GM12874 (cell line): ENCODE measurements at regions not wholly inside any gene's neighbourhood (a gene's known extent, or its start where the extent isn't known, plus 50 kb on each side); places are given as distances from the start of the nearest gene placed in this dataset.

ENCODE experiments used
- TF ChIP-seq, protein P1 (sequence below): IDR thresholded peaks from 2 replicates; pipeline ENCODE4 v1.5.1; 2011; ENCODE audit warnings: low read depth, mild to moderate bottlenecking, control low read depth, low read length, moderate library complexity; ENCODE audit not compliant: insufficient read depth

DNA sequence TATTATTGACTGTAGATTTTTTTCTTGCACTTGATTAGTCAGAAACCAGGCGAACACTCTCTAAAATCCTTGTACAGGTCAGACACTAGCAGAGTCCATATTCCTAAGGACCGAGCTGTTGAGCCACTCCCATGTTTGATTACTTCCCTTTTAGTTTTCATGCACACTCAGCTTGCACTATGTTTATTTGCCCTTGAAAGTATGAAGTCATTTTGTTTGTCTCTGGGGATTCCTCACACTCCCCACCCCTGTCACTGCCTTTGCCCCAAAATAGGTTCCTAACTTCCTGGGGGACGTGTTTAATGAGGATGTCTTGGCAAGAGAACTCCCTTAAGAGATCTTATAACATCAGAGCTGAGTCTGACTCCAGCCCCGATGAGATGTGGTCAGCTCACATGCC is 182.1 kb downstream of the EVX1 start:
- TF ChIP-seq, protein P1, sequence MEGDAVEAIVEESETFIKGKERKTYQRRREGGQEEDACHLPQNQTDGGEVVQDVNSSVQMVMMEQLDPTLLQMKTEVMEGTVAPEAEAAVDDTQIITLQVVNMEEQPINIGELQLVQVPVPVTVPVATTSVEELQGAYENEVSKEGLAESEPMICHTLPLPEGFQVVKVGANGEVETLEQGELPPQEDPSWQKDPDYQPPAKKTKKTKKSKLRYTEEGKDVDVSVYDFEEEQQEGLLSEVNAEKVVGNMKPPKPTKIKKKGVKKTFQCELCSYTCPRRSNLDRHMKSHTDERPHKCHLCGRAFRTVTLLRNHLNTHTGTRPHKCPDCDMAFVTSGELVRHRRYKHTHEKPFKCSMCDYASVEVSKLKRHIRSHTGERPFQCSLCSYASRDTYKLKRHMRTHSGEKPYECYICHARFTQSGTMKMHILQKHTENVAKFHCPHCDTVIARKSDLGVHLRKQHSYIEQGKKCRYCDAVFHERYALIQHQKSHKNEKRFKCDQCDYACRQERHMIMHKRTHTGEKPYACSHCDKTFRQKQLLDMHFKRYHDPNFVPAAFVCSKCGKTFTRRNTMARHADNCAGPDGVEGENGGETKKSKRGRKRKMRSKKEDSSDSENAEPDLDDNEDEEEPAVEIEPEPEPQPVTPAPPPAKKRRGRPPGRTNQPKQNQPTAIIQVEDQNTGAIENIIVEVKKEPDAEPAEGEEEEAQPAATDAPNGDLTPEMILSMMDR: no peak

DNA sequence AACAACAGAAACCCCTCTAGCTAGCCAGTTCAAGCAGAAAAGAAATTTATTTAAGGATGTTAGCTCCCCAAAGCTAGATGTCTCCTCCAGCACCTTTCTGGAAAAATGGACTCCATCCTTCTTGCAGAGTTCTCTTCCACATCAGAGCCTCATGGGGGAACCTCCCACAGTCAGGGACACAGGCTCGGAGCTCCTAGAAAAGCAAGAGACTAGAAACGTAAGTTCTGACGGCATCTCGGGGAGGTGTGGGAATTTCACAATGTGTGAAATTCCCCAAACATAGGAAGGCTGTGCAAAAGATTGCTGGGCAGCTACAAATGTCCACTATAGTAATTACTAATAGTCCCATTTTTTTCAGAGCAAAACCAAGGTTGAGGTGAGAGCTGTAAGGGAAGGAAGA is 184.8 kb downstream of the EVX1 start:
- TF ChIP-seq, protein P1: no peak

DNA sequence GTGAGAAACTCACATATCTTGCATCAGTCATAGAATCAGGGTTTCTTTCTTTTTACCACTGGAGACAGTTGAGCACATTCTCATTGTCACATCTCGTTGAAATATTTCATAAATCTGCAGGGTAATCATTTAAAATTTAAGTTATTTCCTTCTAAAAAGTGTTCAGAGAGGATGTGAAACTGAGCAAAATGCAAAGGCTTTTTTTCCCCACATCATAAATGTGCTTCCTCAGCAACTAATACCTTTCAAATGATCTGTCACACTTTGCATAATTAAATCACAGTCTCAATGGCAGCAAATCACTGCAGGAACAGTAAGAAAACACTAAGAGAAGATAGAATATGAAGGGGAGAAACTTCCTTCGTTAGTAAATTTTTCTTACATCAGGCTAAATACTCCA is 187.5 kb downstream of the EVX1 start:
- TF ChIP-seq, protein P1: no peak

DNA sequence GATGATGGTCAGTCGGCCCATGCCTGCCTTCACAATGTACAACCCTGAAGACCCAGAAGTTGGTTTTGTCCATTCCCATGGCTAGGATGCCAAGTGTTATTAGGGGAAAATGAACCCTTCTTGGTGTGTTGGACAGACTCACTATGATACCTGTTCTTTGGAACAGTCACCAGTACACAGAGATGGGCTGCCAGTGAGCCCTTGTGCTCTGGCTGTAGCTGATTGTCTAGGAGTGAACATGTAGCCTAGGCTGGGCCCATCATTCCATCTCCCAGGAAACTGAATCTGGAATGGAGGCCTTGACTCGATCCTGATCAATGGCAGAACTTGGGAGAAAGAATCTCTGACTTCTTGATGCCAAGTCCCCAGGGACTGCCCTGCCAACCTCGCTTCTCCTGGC is 188.9 kb downstream of the EVX1 start:
- TF ChIP-seq, protein P1: no peak

DNA sequence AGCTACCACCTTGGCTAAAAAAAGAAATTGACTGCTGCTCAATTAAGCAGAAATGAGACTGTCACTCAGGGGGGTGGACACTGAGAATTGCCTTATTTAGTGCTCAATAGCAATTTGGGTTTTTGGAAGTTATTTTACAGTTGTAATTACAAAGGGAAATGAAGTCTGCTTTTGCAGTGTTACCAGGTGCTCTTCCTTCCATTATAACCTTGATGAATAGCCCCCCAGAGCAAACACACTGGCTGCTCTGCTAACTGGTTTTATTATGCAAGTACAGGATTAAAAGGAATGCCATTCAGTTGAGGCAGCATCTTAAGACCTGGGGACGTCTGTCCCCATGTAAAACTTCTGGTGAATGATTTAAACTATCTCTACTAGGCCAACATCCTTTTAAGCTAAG is 191.0 kb downstream of the EVX1 start:
- TF ChIP-seq, protein P1: no peak

DNA sequence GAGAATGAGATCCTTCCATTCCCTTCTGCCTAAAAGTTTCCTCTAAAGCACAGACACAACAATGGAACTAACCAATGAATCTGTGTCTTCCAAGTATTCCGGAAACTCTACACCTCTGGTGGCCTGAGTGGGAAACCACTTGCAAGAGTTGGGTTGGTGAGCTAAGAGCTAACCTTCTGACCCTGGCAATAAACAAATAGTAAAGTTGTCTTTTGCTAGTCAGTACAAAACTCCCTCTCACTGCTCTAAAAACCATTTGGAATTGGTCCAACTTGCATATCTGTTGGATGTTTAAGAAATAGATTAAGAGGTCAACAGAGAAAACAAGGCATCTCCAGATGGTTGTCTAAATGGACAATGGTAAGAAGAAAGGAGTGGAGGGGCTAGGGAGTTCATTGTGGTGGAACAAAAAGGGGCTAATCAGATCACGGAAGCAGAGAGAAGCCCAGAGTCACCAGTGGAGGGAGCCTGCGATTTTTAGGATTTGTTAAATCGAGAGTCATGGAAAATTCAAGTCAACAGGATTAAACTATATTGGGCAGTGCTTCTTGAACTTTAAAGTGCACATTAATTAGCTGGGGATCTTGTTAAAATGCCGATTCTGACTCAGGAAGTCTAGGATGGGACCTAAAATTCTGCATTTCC is 192.3 kb downstream of the EVX1 start:
- TF ChIP-seq, protein P1: no peak

DNA sequence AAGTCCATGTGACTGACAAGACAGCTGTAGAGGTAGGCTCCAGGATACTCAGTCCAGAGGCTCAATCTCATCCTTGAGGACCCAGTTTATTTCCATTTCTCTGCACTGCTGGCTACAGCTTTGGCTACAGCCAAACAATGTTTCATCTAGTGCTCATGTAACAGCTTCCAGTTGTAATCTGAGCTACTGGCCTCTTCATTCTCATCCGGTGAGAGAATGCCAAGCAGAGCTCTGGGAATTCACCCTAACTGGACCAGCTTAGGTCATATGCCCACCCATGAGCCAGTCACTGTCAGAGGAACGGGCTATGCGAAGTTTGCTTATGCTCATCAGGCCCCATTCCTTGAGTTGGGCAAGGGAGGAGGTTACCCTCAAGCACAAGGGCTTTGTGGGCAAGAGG is 192.9 kb downstream of the EVX1 start:
- TF ChIP-seq, protein P1: no peak
